G401.6 (cell line): ENCODE measurements at regions not wholly inside any gene's neighbourhood (a gene's known extent, or its start where the extent isn't known, plus 50 kb on each side); places are given as distances from the start of the nearest gene placed in this dataset.
"Not testable (repeated sequence)": the region's sequence is repeated elsewhere in the genome, so short reads cannot be mapped to it uniquely, and the experiment has no call there.

Experiments used
- FAIRE-seq: peaks from 2 replicates; lab custom pipeline; 2012; peaks lifted over from hg19 to GRCh38; lab: Jason Lieb, UNC

- FAIRE-seq, result no peak
These were observed 89.6 kb downstream of the DDX1 start for GRCh38 chr2:15681089-15681885.

GRCh38 chr2:15682354-15682753, 90.7 kb downstream of the DDX1 start:
- no peak for FAIRE-seq

GRCh38 chr2:15684161-15685039, 92.7 kb downstream of the DDX1 start:
- no peak for FAIRE-seq

- FAIRE-seq, result no peak
These were observed 93.5 kb downstream of the DDX1 start for GRCh38 chr2:15685143-15685542.

GRCh38 chr2:15686643-15687042, 95.0 kb downstream of the DDX1 start:
- FAIRE-seq, result no peak

GRCh38 chr2:15687243-15687642, 95.6 kb downstream of the DDX1 start:
- no peak for FAIRE-seq

GRCh38 chr2:15687720-15688119, 96.1 kb downstream of the DDX1 start:
- FAIRE-seq, result no peak

- no peak for FAIRE-seq
These were observed 97.4 kb downstream of the DDX1 start for GRCh38 chr2:15688924-15689568.

GRCh38 chr2:15689654-15690053, 98.0 kb downstream of the DDX1 start:
- FAIRE-seq, result no peak

GRCh38 chr2:15691586-15692310, 100.1 kb downstream of the DDX1 start:
- FAIRE-seq, result no peak

GRCh38 chr2:15692551-15693377, 101.1 kb downstream of the DDX1 start:
- FAIRE-seq, result no peak

GRCh38 chr2:15693382-15693781, 101.7 kb downstream of the DDX1 start:
- FAIRE-seq, result no peak

GRCh38 chr2:15693926-15694588, 102.4 kb downstream of the DDX1 start:
- FAIRE-seq, result no peak

GRCh38 chr2:15694589-15694986, 102.9 kb downstream of the DDX1 start:
- FAIRE-seq, result no peak

GRCh38 chr2:15695582-15696330, 104.1 kb downstream of the DDX1 start:
- no peak for FAIRE-seq

- FAIRE-seq, result not testable (repeated sequence)
These were observed 105.0 kb downstream of the DDX1 start for GRCh38 chr2:15696606-15697170.

GRCh38 chr2:15700131-15700530, 108.5 kb downstream of the DDX1 start:
- FAIRE-seq, result no peak

GRCh38 chr2:15700599-15701340, 109.1 kb downstream of the DDX1 start:
- no peak for FAIRE-seq

- FAIRE-seq, result no peak
These were observed 109.8 kb downstream of the DDX1 start for GRCh38 chr2:15701341-15701907.
